ENCODE measurements at regions not wholly inside any gene's neighbourhood (a gene's known extent, or its start where the extent isn't known, plus 50 kb on each side); places are given as distances from the start of the nearest gene placed in this dataset.
A peak's percentile ranks its signal among the peaks of the same experiment; 100 is the strongest.

DNA sequence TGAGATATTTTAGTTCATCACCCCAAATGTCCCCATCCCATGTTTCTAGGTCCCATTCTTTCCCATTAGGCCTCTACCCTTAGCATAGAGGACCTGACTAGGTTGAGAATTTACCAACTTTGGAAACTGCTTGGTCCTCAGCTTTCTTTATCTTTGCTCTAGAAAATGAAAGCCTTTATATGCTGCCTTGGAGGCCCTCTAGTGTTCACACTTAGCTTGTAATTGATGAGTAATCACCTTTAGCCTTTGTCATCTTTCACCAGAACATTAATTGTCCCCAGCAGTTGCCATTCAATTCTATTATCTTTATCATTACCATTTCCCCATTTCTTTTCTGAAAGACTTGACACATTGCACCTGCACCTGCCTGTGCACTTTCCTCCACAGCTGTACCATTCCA lies 589.2 kb upstream of the NR3C2 start:
- Histone ChIP-seq H3K36me3 (no peaks in the 10 kb centered on the region), H3K27me3 (no peaks in the 10 kb centered on the region), H3K4me1 (no peaks in the 10 kb centered on the region), H3K4me3 (no peak overlapping the region), H3K27ac (no peak overlapping the region), H3K9me3 (no peaks in the 10 kb centered on the region)
- peak in 4 of 5 experiments; percentile 14 to 24 (median 18) for TF ChIP-seq CTCF (IDR thresholded peaks at IDR 0.05 in 4 of 5, conservative IDR thresholded peaks at IDR 0.05 in 1 of 5)
- TF ChIP-seq POLR2A (IDR thresholded peaks at IDR 0.05): no peak
- intact Hi-C loops (cut with DNase I; ENCODE audit: low total_unique reads): no loop called here
- ATAC-seq: no peak
- in situ Hi-C loops (cut with MboI; ENCODE audit: low sequenced_read_pairs in 4 of 4): no loop called here
- no peak for DNase-seq

DNA sequence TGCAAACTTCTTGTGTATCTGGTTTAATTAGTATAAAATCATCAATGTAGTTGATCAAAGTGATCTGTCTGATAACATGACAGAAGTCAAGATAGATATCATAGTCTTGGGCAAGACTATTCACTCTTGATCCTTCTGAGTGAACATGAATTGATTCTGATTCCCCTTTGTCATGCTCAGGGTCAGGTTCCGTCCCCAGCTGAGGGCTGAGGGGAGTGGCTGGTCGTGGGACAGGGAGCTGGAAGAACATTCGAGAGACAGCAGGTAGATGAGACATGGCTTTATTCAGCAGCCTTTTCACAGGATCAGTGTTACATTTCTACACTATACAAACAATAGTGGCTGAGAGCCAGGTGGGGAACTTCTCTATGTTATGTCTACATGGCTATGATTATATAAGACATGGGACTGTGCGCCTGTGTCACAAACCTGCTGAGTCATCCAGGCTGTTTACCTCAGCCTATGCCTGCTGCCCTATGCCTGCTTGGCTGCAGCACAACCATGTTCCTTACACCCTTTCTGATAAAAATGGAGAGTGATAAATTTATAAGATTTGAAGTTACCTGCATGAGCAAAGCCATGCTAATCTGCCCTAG lies 586.9 kb upstream of the NR3C2 start:
- TF ChIP-seq CTCF (IDR thresholded peaks at IDR 0.05 in 4 of 5, conservative IDR thresholded peaks at IDR 0.05 in 1 of 5) (no peak), POLR2A (IDR thresholded peaks at IDR 0.05) (no peak)
- intact Hi-C loops (cut with DNase I; ENCODE audit: low total_unique reads): no loop called here

GRCh38 chr4:149026696-149027095 lies 584.5 kb upstream of the NR3C2 start:
- H3K4me3 ChIP-seq: no peak overlapping the region
- no peak overlapping the region for H3K27ac ChIP-seq
- ATAC-seq: no peak
- no peaks in the 10 kb centered on the region for H3K27me3 ChIP-seq
- no peaks in the 10 kb centered on the region for H3K36me3 ChIP-seq
- in situ Hi-C loops (cut with MboI; ENCODE audit: low sequenced_read_pairs in 4 of 4) (no loop called here), intact Hi-C loops (cut with DNase I; ENCODE audit: low total_unique reads) (no loop called here)
- no peak for DNase-seq
- TF ChIP-seq CTCF (IDR thresholded peaks at IDR 0.05 in 4 of 5, conservative IDR thresholded peaks at IDR 0.05 in 1 of 5) (no peak), POLR2A (IDR thresholded peaks at IDR 0.05) (no peak)
- no peaks in the 10 kb centered on the region for H3K4me1 ChIP-seq
- H3K9me3 ChIP-seq: no peaks in the 10 kb centered on the region

More for the DNA sequence above, 586.9 kb upstream of the NR3C2 start:
- no peaks in the 10 kb centered on the region for H3K27me3 ChIP-seq
- H3K36me3 ChIP-seq: no peaks in the 10 kb centered on the region
- no peaks in the 10 kb centered on the region for H3K4me1 ChIP-seq
- no peak overlapping the region for H3K4me3 ChIP-seq
- in situ Hi-C loops (cut with MboI; ENCODE audit: low sequenced_read_pairs in 4 of 4): no loop called here
- ATAC-seq (no peak), DNase-seq (no peak)
- H3K9me3 ChIP-seq: no peaks in the 10 kb centered on the region
- H3K27ac ChIP-seq: no peak overlapping the region

GRCh38 chr4:149017002-149017734 lies 575.0 kb upstream of the NR3C2 start:
- TF ChIP-seq CTCF (IDR thresholded peaks at IDR 0.05 in 4 of 5, conservative IDR thresholded peaks at IDR 0.05 in 1 of 5) (no peak), POLR2A (IDR thresholded peaks at IDR 0.05) (no peak)
- DNase-seq: no peak
- Histone ChIP-seq H3K27me3 (no peaks in the 10 kb centered on the region), H3K4me3 (no peak overlapping the region), H3K36me3 (no peaks in the 10 kb centered on the region), H3K27ac (no peak overlapping the region), H3K4me1 (no peaks in the 10 kb centered on the region), H3K9me3 (no peaks in the 10 kb centered on the region)
- ATAC-seq: no peak
- intact Hi-C loops (cut with DNase I; ENCODE audit: low total_unique reads) (no loop called here), in situ Hi-C loops (cut with MboI; ENCODE audit: low sequenced_read_pairs in 4 of 4) (no loop called here)

Measured in gastrocnemius medialis (tissue), 4 donors.